IMR-90 (cell line): ENCODE measurements at regions not wholly inside any gene's neighbourhood (a gene's known extent, or its start where the extent isn't known, plus 50 kb on each side); places are given as distances from the start of the nearest gene placed in this dataset.

Source experiments
- ATAC-seq: fragments of 200-7000 bp; cut with Tn5 transposase; 2 replicates; pipeline ENCODE4 v1.9.1; 2020; ENCODE audit warnings: low read depth, mild to moderate bottlenecking, moderate library complexity
- BruUV-seq: library from RNA; stranded (reverse); fragments of 400-500 nt; replicated peaks from 2 replicates; lab custom pipeline; 2021; lab: Mats Ljungman, UMichigan
- CTCF ChIA-PET: fragments of 300-600 bp; formaldehyde crosslinking; extraction: SDS; loops from one replicate; lab custom pipeline; 2021; ENCODE audit warnings: antibody characterized with exemption; lab: Yijun Ruan, JAX
- POLR2A ChIA-PET: fragments of 300-600 bp; sonication (Branson Sonifier 250); formaldehyde crosslinking; loops from one replicate; lab custom pipeline; 2022; ENCODE audit warnings: antibody characterized with exemption; ENCODE audit not compliant: unreplicated experiment; lab: Charles Lee
- DNase-seq: peaks from one replicate; pipeline ENCODE4 v3.0.0; 2013
- H2AFZ ChIP-seq: replicated peaks from 2 replicates; pipeline ENCODE3; 2013; ENCODE audit warnings: low read length, mild to moderate bottlenecking; ENCODE audit not compliant: poor library complexity
- H2AK5ac ChIP-seq: 2 replicates; pipeline ENCODE4 v1.6.1; 2013; ENCODE audit warnings: low read depth, low read length, inconsistent platforms
- H2AK9ac ChIP-seq: replicated peaks from 2 replicates; pipeline ENCODE3; 2013; ENCODE audit warnings: mild to moderate bottlenecking, low read depth, low read length, moderate library complexity; ENCODE audit not compliant: poor library complexity
- H2BK120ac ChIP-seq: 2 replicates; pipeline ENCODE4 v1.6.1; 2013; ENCODE audit warnings: low read depth, low read length, inconsistent platforms
- H2BK15ac ChIP-seq: 3 replicates; pipeline ENCODE4 v1.6.1; 2013; ENCODE audit warnings: low read depth, low read length, inconsistent platforms
- H2BK20ac ChIP-seq: 2 replicates; pipeline ENCODE4 v1.6.1; 2013; ENCODE audit warnings: low read depth, mild to moderate bottlenecking, inconsistent platforms, low read length, moderate library complexity
- H2BK5ac ChIP-seq: 2 replicates; pipeline ENCODE4 v1.6.1; 2013; ENCODE audit warnings: mild to moderate bottlenecking, low read depth, low read length, inconsistent platforms; ENCODE audit not compliant: poor library complexity, severe bottlenecking
- H3K14ac ChIP-seq: replicated peaks from 2 replicates; pipeline ENCODE4 v1.6.1; 2013; ENCODE audit warnings: low read depth, low read length, inconsistent platforms
- H3K18ac ChIP-seq: 2 replicates; pipeline ENCODE4 v1.6.1; 2013; ENCODE audit warnings: low read depth, low read length, control low read depth
- H3K23ac ChIP-seq: 2 replicates; pipeline ENCODE4 v1.6.1; 2013; ENCODE audit warnings: low read depth, low read length, inconsistent platforms
- H3K27ac ChIP-seq: 2 replicates; pipeline ENCODE4 v1.5.1; 2013; ENCODE audit warnings: mild to moderate bottlenecking, control low read depth, low read length; ENCODE audit not compliant: insufficient read depth
- H3K27me3 ChIP-seq: 2 replicates; pipeline ENCODE4 v1.6.1; 2013; ENCODE audit warnings: low read length; ENCODE audit not compliant: control insufficient read depth, insufficient read depth
- H3K36me3 ChIP-seq: 2 replicates; pipeline ENCODE4 v1.6.1; 2013; ENCODE audit warnings: low read length, mixed read lengths; ENCODE audit not compliant: control insufficient read depth, insufficient read depth
- H3K4ac ChIP-seq: 2 replicates; pipeline ENCODE4 v1.6.1; 2013; ENCODE audit warnings: low read depth, low read length, inconsistent platforms
- H3K4me1 ChIP-seq: 2 replicates; pipeline ENCODE4 v1.6.1; 2013; ENCODE audit warnings: low read length, mixed read lengths; ENCODE audit not compliant: control insufficient read depth, insufficient read depth
- H3K4me2 ChIP-seq: 2 replicates; pipeline ENCODE4 v1.6.1; 2013; ENCODE audit warnings: low read depth, mild to moderate bottlenecking, control low read depth, low read length, moderate library complexity
- H3K4me3 ChIP-seq: 2 replicates; pipeline ENCODE4 v1.5.1; 2013; ENCODE audit warnings: low read depth, mild to moderate bottlenecking, control low read depth, low read length, moderate library complexity; ENCODE audit not compliant: insufficient read depth
- H3K56ac ChIP-seq: 2 replicates; pipeline ENCODE4 v1.6.1; 2013; ENCODE audit warnings: low read length, inconsistent platforms; ENCODE audit not compliant: insufficient read depth; ENCODE audit errors: extremely low read depth
- H3K79me1 ChIP-seq, 2 experiments: 2 replicates each; pipeline ENCODE4 v1.6.1; 2013; ENCODE audit warnings: low read length in 2 of 2, inconsistent platforms in 1 of 2, low read depth in 1 of 2
- H3K9ac ChIP-seq: 2 replicates; pipeline ENCODE4 v1.6.1; 2013; ENCODE audit warnings: low read depth, low read length, control low read depth
- H3K9me1 ChIP-seq: 2 replicates; pipeline ENCODE4 v1.6.1; 2013; ENCODE audit warnings: low read length, inconsistent platforms; ENCODE audit not compliant: insufficient read depth
- H3K9me3 ChIP-seq: 2 replicates; pipeline ENCODE4 v1.6.1; 2013; ENCODE audit warnings: low read length; ENCODE audit not compliant: control insufficient read depth, insufficient read depth
- H4K20me1 ChIP-seq: 2 replicates; pipeline ENCODE4 v1.6.1; 2013; ENCODE audit warnings: low read length, inconsistent platforms; ENCODE audit not compliant: insufficient read depth
- H4K5ac ChIP-seq: 2 replicates; pipeline ENCODE4 v1.6.1; 2013; ENCODE audit warnings: mild to moderate bottlenecking, low read depth, low read length, control low read depth
- H4K8ac ChIP-seq, 2 experiments: 2 replicates each; pipeline ENCODE4 v1.6.1; 2013; ENCODE audit warnings: low read depth in 2 of 2, low read length in 2 of 2, control low read depth in 1 of 2, inconsistent platforms in 1 of 2
- H4K91ac ChIP-seq: 2 replicates; pipeline ENCODE4 v1.6.1; 2013; ENCODE audit warnings: low read depth, low read length, inconsistent platforms; ENCODE audit not compliant: insufficient read depth
- CHD1 ChIP-seq: IDR thresholded peaks from 2 replicates; pipeline ENCODE4 v1.6.1; 2012; ENCODE audit warnings: low read depth, low read length, improper control_type of control experiment
- POLR2A ChIP-seq: IDR thresholded peaks from 2 replicates; pipeline ENCODE4 v1.6.1; 2012; ENCODE audit warnings: mild to moderate bottlenecking, low read depth, low read length
- RCOR1 ChIP-seq: IDR thresholded peaks from 2 replicates; pipeline ENCODE4 v1.6.1; 2012; ENCODE audit warnings: mild to moderate bottlenecking, low read length, improper control_type of control experiment; ENCODE audit not compliant: insufficient replicate concordance
- RFX5 ChIP-seq: IDR thresholded peaks from 2 replicates; pipeline ENCODE4 v1.8.0; 2012; ENCODE audit warnings: low read depth, mild to moderate bottlenecking, low read length, moderate library complexity
- USF2 ChIP-seq: fragments of 150-350 bp; IDR thresholded peaks from 2 replicates; pipeline ENCODE4 v1.6.1; 2017; ENCODE audit warnings: mild to moderate bottlenecking, antibody characterized with exemption, low read length, low read depth
- WGBS, 2 experiments: methylation state at CpG; one replicate each; pipeline versions ENCODE4 v1.1.5 to v1.1.7; 2013; ENCODE audit warnings: missing lambda C conversion rate in 2 of 2; ENCODE audit not compliant: insufficient read length in 1 of 2; ENCODE audit errors: extremely low coverage in 2 of 2; 5-methylcytosine and 5-hydroxymethylcytosine counted together
- dilution Hi-C: fragments of 300-500 bp; cut with HindIII; formaldehyde crosslinking; loops from one replicate; pipeline ENCODE4 v1.14.3; 2018; ENCODE audit warnings: low sequenced_read_pairs; ENCODE audit not compliant: unreplicated experiment
- in situ Hi-C: fragments of 300-500 bp; cut with MboI; formaldehyde crosslinking; loops from 3 replicates; pipeline ENCODE4 v1.14.3; 2019; ENCODE audit warnings: low sequenced_read_pairs, inconsistent platforms, mixed read lengths
- intact Hi-C: fragments of 100-400 bp; cut with micrococcal nuclease; formaldehyde crosslinking; loops from 2 replicates; pipeline ENCODE4 v1.10.0; 2022

GRCh38 chr12:5242440-5242839 is 189.5 kb upstream of the NTF3 start:
- 40% methylated on average over 2 of the region's 7 CpGs; no CpG with 5 or more reads in 1 of the 2 experiments for WGBS, 2 experiments
- H3K79me1 ChIP-seq: no peaks in the 10 kb centered on the region
- dilution Hi-C loops (no loop called here), intact Hi-C loops (no loop called here), in situ Hi-C loops (no loop called here)
- no peak overlapping the region for H3K18ac ChIP-seq
- H4K20me1 ChIP-seq: no peaks in the 10 kb centered on the region
- H3K36me3 ChIP-seq: no peaks in the 10 kb centered on the region
- no peak overlapping the region for H2BK20ac ChIP-seq
- no peak for TF ChIP-seq RFX5
- TF ChIP-seq RCOR1: no peak
- no peak for TF ChIP-seq USF2
- TF ChIP-seq CHD1: no peak
- TF ChIP-seq POLR2A: no peak
- no peak overlapping the region for H4K5ac ChIP-seq
- H3K56ac ChIP-seq: no peak overlapping the region
- H3K4me3 ChIP-seq: no peak overlapping the region
- no peaks in the 10 kb centered on the region for H3K9me3 ChIP-seq
- H4K8ac ChIP-seq: no peak overlapping the region
- H3K27ac ChIP-seq: no peak overlapping the region
- ATAC-seq (no peak), DNase-seq (no peak)
- no peak overlapping the region for H2AFZ ChIP-seq
- H3K4ac ChIP-seq: no peak overlapping the region
- no peak overlapping the region for H3K14ac ChIP-seq
- H2AK9ac ChIP-seq: no peak overlapping the region
- ChIA-PET POLR2A (no interaction called here), CTCF (interaction anchor here (1.5 kb wide), 1 partner anchor 186 kb away, joined by 4 read pairs; no protein-coding TSS in a partner anchor)
- no peak overlapping the region for H2BK5ac ChIP-seq
- H2BK15ac ChIP-seq: no peak overlapping the region
- H2AK5ac ChIP-seq: no peak overlapping the region
- no peak overlapping the region for H3K23ac ChIP-seq
- no peak overlapping the region for H3K4me2 ChIP-seq
- peaks cover 3% of the 10 kb centered on the region; the same call in 1 of the 2 replicates for H3K4me1 ChIP-seq
- H3K9ac ChIP-seq: no peak overlapping the region
- no peak overlapping the region for H4K91ac ChIP-seq
- BruUV-seq: no TSS peak
- peaks cover 10% of the 10 kb centered on the region for H3K27me3 ChIP-seq
- no peaks in the 10 kb centered on the region for H3K9me1 ChIP-seq
- H2BK120ac ChIP-seq: no peak overlapping the region
